GM23338 (cell line): ENCODE measurements at regions not wholly inside any gene's neighbourhood (a gene's known extent, or its start where the extent isn't known, plus 50 kb on each side); places are given as distances from the start of the nearest gene placed in this dataset.

ENCODE experiments used
- ATAC-seq: fragments of 200-7000 bp; cut with Tn5 transposase; 3 replicates; pipeline ENCODE4 v1.9.1; 2020
- DNase-seq: peaks from one replicate; pipeline ENCODE4 v3.0.0-alpha.2; 2015; ENCODE audit warnings: low spot score
- H2AFZ ChIP-seq: fragments of 200-600 bp; sonication (generic); 2 replicates; pipeline ENCODE4 v1.8.0; 2016; ENCODE audit warnings: antibody characterized with exemption, mild to moderate bottlenecking, moderate library complexity
- H3F3A ChIP-seq: fragments of 200-600 bp; sonication (generic); replicated peaks from 2 replicates; pipeline ENCODE4 v1.8.0; 2017; ENCODE audit warnings: antibody characterized with exemption, mixed run types, low read depth
- H3K27ac ChIP-seq: fragments of 200-600 bp; sonication (generic); 2 replicates; pipeline ENCODE4 v1.6.1; 2016; ENCODE audit warnings: low read depth
- H3K27me3 ChIP-seq: fragments of 200-600 bp; sonication (generic); 2 replicates; pipeline ENCODE4 v1.8.0; 2016; ENCODE audit warnings: mild to moderate bottlenecking, mixed run types, moderate library complexity; ENCODE audit not compliant: insufficient read depth
- H3K36me3 ChIP-seq: fragments of 200-600 bp; sonication (generic); 2 replicates; pipeline ENCODE4 v1.8.0; 2016; ENCODE audit warnings: mild to moderate bottlenecking; ENCODE audit not compliant: insufficient read depth
- H3K4me1 ChIP-seq: fragments of 200-600 bp; sonication (generic); 2 replicates; pipeline ENCODE4 v1.8.0; 2016; ENCODE audit warnings: mild to moderate bottlenecking, moderate library complexity; ENCODE audit not compliant: insufficient read depth
- H3K4me2 ChIP-seq: fragments of 200-600 bp; sonication (generic); 2 replicates; pipeline ENCODE4 v1.7.1; 2017; ENCODE audit warnings: mixed run types
- H3K4me3 ChIP-seq: fragments of 200-600 bp; sonication (generic); 2 replicates; pipeline ENCODE4 v1.6.1; 2016; ENCODE audit warnings: mixed run types
- H3K79me2 ChIP-seq: fragments of 200-600 bp; sonication (generic); replicated peaks from 2 replicates; pipeline ENCODE4 v1.8.0; 2017; ENCODE audit warnings: mild to moderate bottlenecking; ENCODE audit not compliant: insufficient read depth
- H3K9me2 ChIP-seq: fragments of 200-600 bp; sonication (generic); 2 replicates; pipeline ENCODE4 v1.8.0; 2017; ENCODE audit not compliant: insufficient read depth
- H4K20me1 ChIP-seq: fragments of 200-600 bp; sonication (generic); replicated peaks from 2 replicates; pipeline ENCODE4 v1.8.0; 2017; ENCODE audit warnings: mild to moderate bottlenecking; ENCODE audit not compliant: insufficient read depth
- H3K27ac Mint-ChIP-seq: 2 replicates; pipeline ENCODE4 v1.8.0; 2020; ENCODE audit warnings: inconsistent platforms, mild to moderate bottlenecking, moderate library complexity, mixed read lengths
- H3K27me3 Mint-ChIP-seq: 3 replicates; pipeline ENCODE4 v1.8.0; 2022; ENCODE audit warnings: low read depth, mild to moderate bottlenecking, moderate library complexity, mixed read lengths, inconsistent platforms; ENCODE audit not compliant: insufficient read depth, poor library complexity
- H3K36me3 Mint-ChIP-seq: 3 replicates; pipeline ENCODE4 v1.8.0; 2021; ENCODE audit warnings: low read depth, mild to moderate bottlenecking, inconsistent platforms, moderate library complexity, mixed read lengths
- H3K4me1 Mint-ChIP-seq: 3 replicates; pipeline ENCODE4 v1.8.0; 2020; ENCODE audit warnings: mild to moderate bottlenecking, inconsistent platforms, mixed read lengths
- H3K4me3 Mint-ChIP-seq: 3 replicates; pipeline ENCODE4 v1.8.0; 2021; ENCODE audit warnings: moderate library complexity, mild to moderate bottlenecking, inconsistent platforms, mixed read lengths
- H3K9me3 Mint-ChIP-seq: 3 replicates; pipeline ENCODE4 v1.8.0; 2020; ENCODE audit warnings: moderate library complexity, mild to moderate bottlenecking, inconsistent platforms, mixed read lengths
- CREB1 ChIP-seq: fragments of 250-450 bp; sonication (Bioruptor Pico); IDR thresholded peaks from 2 replicates; pipeline ENCODE4 v1.5.0; 2020; ENCODE audit warnings: low read depth, mild to moderate bottlenecking, moderate library complexity
- EZH2phosphoT487 ChIP-seq: fragments of 200-600 bp; sonication (generic); IDR thresholded peaks from one replicate; pipeline ENCODE4 v1.8.1; 2018; ENCODE audit warnings: antibody characterized with exemption; ENCODE audit not compliant: unreplicated experiment
- JUNB ChIP-seq: IDR thresholded peaks from one replicate; pipeline ENCODE4 v1.6.1; 2016; ENCODE audit warnings: antibody characterized with exemption; ENCODE audit not compliant: unreplicated experiment
- NANOG ChIP-seq: IDR thresholded peaks from 2 replicates; pipeline ENCODE4 v1.6.1; 2016; ENCODE audit warnings: antibody characterized with exemption, borderline replicate concordance
- POLR2AphosphoS5 ChIP-seq: IDR thresholded peaks from 2 replicates; pipeline ENCODE4 v1.6.1; 2016; ENCODE audit warnings: antibody characterized with exemption, low read depth
- STAT1 ChIP-seq: IDR thresholded peaks from one replicate; pipeline ENCODE4 v1.6.1; 2016; ENCODE audit warnings: antibody characterized with exemption; ENCODE audit not compliant: unreplicated experiment
- ZNF114 ChIP-seq: fragments of 250-450 bp; sonication (Bioruptor Pico); IDR thresholded peaks from 2 replicates; pipeline ENCODE4 v1.5.0; 2020; ENCODE audit warnings: mild to moderate bottlenecking, moderate library complexity
- ZNF331 ChIP-seq: fragments of 250-450 bp; sonication (Bioruptor Pico); IDR thresholded peaks from 2 replicates; pipeline ENCODE4 v1.5.0; 2020; ENCODE audit warnings: low read depth, mild to moderate bottlenecking, moderate library complexity
- TF ChIP-seq, protein P1 (sequence below): IDR thresholded peaks from 2 replicates; pipeline ENCODE4 v1.6.1; 2016; ENCODE audit warnings: antibody characterized with exemption
- TF ChIP-seq, protein P2 (sequence below), 2 experiments: fragments of 200-600 bp in 1 of 2; sonication (generic) in 1 of 2; conservative IDR thresholded peaks; 2 replicates each; pipeline versions ENCODE4 v1.5.1 to v1.6.1; 2016 to 2017; ENCODE audit warnings: antibody characterized with exemption in 2 of 2, low read depth in 2 of 2, mild to moderate bottlenecking in 2 of 2, moderate library complexity in 1 of 2
- TF ChIP-seq, protein P3 (sequence below): fragments of 250-450 bp; sonication (Bioruptor Pico); IDR thresholded peaks from 2 replicates; pipeline ENCODE4 v1.5.0; 2020; ENCODE audit warnings: mild to moderate bottlenecking, moderate library complexity

DNA sequence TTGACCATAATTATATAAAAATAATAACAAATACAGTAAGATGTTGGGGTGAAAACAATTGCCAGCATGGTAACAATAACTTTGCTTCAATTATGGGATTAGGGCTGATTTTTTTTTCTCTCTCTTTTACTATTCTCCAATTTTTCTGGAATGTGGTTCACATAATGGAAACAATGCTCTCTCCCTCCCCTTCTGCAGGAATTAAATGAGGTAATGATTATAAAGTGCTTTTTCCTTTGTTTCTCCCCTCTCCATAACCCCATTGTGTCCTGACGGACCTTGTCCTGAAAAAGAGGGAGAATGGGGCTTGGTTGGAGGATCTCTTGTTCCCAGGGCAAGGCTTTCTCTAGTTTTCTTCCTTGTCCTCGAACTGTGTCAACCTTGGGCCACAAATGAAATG lies 234.0 kb upstream of the ZNF32 start:
- Histone ChIP-seq H3K79me2 (no peaks in the 10 kb centered on the region), H3K27ac (no peak overlapping the region), H3K4me1 (peaks cover 9% of the 10 kb centered on the region), H3F3A (no peaks in the 10 kb centered on the region), H3K36me3 (no peaks in the 10 kb centered on the region), H3K27me3 (no peaks in the 10 kb centered on the region), H4K20me1 (no peaks in the 10 kb centered on the region), H3K4me2 (0 out of 2 replicates have a peak overlapping the region, but pooled peaks have one; percentile 22), H3K4me3 (no peak overlapping the region), H3K9me2 (0 out of 2 replicates have a peak, but pooled peaks cover 2% of the 10 kb centered on the region), H2AFZ (0 out of 2 replicates have a peak overlapping the region, but pooled peaks have one; percentile 47)
- no peak overlapping the region for H3K27ac Mint-ChIP-seq
- peaks cover 8% of the 10 kb centered on the region; the same call in 2 of the 3 replicates for H3K4me1 Mint-ChIP-seq
- H3K9me3 Mint-ChIP-seq, result no peaks in the 10 kb centered on the region
- DNase-seq (no peak), ATAC-seq (no peak)
- no peak for TF ChIP-seq ZNF331 (CRISPR knock-in tag)
- no peaks in the 10 kb centered on the region for H3K36me3 Mint-ChIP-seq
- no peaks in the 10 kb centered on the region for H3K27me3 Mint-ChIP-seq
- no peak overlapping the region for H3K4me3 Mint-ChIP-seq

DNA sequence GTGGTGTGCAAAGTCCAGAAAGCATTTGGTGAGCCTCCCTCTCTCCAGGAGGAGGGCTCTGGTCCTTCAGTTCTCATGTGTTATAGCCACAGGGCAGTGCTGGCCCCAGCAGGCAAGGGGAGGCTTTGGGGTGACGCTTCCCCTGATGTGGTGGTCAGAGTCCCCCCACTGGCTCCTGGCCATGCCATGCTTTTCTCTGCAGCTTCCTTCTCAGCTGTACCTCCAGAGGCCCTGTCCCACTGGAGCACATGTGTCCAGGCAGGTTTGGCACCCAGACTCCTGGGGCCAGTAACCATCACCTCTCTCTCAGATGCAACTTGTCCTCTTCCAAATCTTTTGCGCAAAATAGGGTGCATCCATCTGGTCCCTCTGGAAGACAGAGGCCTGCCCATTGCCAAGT lies 233.0 kb upstream of the ZNF32 start:
- DNase-seq, result no peak
- Histone ChIP-seq H3K4me3 (no peak overlapping the region), H3K27me3 (no peaks in the 10 kb centered on the region), H2AFZ (no peak overlapping the region), H3K4me2 (no peak overlapping the region), H3K27ac (no peak overlapping the region), H3K9me2 (0 out of 2 replicates have a peak, but pooled peaks cover 2% of the 10 kb centered on the region), H3K4me1 (peaks cover 9% of the 10 kb centered on the region), H3F3A (no peaks in the 10 kb centered on the region), H3K79me2 (no peaks in the 10 kb centered on the region), H3K36me3 (no peaks in the 10 kb centered on the region), H4K20me1 (no peaks in the 10 kb centered on the region)
- no peaks in the 10 kb centered on the region for H3K9me3 Mint-ChIP-seq
- H3K36me3 Mint-ChIP-seq, result no peaks in the 10 kb centered on the region
- no peaks in the 10 kb centered on the region for H3K27me3 Mint-ChIP-seq
- H3K27ac Mint-ChIP-seq, result no peak overlapping the region
- H3K4me3 Mint-ChIP-seq, result no peak overlapping the region
- no peak for TF ChIP-seq ZNF331 (CRISPR knock-in tag)
- no peak for TF ChIP-seq CREB1 (CRISPR knock-in tag)
- TF ChIP-seq, protein P1, sequence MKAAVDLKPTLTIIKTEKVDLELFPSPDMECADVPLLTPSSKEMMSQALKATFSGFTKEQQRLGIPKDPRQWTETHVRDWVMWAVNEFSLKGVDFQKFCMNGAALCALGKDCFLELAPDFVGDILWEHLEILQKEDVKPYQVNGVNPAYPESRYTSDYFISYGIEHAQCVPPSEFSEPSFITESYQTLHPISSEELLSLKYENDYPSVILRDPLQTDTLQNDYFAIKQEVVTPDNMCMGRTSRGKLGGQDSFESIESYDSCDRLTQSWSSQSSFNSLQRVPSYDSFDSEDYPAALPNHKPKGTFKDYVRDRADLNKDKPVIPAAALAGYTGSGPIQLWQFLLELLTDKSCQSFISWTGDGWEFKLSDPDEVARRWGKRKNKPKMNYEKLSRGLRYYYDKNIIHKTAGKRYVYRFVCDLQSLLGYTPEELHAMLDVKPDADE, result no peak
- no peak for TF ChIP-seq POLR2AphosphoS5
- TF ChIP-seq ZNF114, result no peak
- TF ChIP-seq STAT1, result no peak
- TF ChIP-seq, protein P2, sequence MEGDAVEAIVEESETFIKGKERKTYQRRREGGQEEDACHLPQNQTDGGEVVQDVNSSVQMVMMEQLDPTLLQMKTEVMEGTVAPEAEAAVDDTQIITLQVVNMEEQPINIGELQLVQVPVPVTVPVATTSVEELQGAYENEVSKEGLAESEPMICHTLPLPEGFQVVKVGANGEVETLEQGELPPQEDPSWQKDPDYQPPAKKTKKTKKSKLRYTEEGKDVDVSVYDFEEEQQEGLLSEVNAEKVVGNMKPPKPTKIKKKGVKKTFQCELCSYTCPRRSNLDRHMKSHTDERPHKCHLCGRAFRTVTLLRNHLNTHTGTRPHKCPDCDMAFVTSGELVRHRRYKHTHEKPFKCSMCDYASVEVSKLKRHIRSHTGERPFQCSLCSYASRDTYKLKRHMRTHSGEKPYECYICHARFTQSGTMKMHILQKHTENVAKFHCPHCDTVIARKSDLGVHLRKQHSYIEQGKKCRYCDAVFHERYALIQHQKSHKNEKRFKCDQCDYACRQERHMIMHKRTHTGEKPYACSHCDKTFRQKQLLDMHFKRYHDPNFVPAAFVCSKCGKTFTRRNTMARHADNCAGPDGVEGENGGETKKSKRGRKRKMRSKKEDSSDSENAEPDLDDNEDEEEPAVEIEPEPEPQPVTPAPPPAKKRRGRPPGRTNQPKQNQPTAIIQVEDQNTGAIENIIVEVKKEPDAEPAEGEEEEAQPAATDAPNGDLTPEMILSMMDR (conservative IDR thresholded peaks at IDR 0.05; ENCODE audit: low read depth in 2 of 2), result no peak
- TF ChIP-seq NANOG, result no peak
- TF ChIP-seq, protein P3, sequence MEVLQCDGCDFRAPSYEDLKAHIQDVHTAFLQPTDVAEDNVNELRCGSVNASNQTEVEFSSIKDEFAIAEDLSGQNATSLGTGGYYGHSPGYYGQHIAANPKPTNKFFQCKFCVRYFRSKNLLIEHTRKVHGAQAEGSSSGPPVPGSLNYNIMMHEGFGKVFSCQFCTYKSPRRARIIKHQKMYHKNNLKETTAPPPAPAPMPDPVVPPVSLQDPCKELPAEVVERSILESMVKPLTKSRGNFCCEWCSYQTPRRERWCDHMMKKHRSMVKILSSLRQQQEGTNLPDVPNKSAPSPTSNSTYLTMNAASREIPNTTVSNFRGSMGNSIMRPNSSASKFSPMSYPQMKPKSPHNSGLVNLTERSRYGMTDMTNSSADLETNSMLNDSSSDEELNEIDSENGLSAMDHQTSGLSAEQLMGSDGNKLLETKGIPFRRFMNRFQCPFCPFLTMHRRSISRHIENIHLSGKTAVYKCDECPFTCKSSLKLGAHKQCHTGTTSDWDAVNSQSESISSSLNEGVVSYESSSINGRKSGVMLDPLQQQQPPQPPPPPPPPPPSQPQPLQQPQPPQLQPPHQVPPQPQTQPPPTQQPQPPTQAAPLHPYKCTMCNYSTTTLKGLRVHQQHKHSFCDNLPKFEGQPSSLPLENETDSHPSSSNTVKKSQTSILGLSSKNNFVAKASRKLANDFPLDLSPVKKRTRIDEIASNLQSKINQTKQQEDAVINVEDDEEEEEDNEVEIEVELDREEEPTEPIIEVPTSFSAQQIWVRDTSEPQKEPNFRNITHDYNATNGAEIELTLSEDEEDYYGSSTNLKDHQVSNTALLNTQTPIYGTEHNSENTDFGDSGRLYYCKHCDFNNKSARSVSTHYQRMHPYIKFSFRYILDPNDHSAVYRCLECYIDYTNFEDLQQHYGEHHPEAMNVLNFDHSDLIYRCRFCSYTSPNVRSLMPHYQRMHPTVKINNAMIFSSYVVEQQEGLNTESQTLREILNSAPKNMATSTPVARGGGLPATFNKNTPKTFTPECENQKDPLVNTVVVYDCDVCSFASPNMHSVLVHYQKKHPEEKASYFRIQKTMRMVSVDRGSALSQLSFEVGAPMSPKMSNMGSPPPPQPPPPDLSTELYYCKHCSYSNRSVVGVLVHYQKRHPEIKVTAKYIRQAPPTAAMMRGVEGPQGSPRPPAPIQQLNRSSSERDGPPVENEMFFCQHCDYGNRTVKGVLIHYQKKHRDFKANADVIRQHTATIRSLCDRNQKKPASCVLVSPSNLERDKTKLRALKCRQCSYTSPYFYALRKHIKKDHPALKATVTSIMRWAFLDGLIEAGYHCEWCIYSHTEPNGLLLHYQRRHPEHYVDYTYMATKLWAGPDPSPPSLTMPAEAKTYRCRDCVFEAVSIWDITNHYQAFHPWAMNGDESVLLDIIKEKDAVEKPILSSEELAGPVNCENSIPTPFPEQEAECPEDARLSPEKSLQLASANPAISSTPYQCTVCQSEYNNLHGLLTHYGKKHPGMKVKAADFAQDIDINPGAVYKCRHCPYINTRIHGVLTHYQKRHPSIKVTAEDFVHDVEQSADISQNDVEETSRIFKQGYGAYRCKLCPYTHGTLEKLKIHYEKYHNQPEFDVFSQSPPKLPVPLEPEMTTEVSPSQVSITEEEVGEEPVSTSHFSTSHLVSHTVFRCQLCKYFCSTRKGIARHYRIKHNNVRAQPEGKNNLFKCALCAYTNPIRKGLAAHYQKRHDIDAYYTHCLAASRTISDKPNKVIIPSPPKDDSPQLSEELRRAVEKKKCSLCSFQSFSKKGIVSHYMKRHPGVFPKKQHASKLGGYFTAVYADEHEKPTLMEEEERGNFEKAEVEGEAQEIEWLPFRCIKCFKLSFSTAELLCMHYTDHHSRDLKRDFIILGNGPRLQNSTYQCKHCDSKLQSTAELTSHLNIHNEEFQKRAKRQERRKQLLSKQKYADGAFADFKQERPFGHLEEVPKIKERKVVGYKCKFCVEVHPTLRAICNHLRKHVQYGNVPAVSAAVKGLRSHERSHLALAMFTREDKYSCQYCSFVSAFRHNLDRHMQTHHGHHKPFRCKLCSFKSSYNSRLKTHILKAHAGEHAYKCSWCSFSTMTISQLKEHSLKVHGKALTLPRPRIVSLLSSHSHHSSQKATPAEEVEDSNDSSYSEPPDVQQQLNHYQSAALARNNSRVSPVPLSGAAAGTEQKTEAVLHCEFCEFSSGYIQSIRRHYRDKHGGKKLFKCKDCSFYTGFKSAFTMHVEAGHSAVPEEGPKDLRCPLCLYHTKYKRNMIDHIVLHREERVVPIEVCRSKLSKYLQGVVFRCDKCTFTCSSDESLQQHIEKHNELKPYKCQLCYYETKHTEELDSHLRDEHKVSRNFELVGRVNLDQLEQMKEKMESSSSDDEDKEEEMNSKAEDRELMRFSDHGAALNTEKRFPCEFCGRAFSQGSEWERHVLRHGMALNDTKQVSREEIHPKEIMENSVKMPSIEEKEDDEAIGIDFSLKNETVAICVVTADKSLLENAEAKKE (CRISPR knock-in tag), result no peak
- no peak for TF ChIP-seq EZH2phosphoT487
- TF ChIP-seq JUNB, result no peak
- H3K4me1 Mint-ChIP-seq, result peaks cover 8% of the 10 kb centered on the region; the same call in 2 of the 3 replicates
- no peak for ATAC-seq
